ENCODE measurements at regions not wholly inside any gene's neighbourhood (a gene's known extent, or its start where the extent isn't known, plus 50 kb on each side); places are given as distances from the start of the nearest gene placed in this dataset.

DNA sequence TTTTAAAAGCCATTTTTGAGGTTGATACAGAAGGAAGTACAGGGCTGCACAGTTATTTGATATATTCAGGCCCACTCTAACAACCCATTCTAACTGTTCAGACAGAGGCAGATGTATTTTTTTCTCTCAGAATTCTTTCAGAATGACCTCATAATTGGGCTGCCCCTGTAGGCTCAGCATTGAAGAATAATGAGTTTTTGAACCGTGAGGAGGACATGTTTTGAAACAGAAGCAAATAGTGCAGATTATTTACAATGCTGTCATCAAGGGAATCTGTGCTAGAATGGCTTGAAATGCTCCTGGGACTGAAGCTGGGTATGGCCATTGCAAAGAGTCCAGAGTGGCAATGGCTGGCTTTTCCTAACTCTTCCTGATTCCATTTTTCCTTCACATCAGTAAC, 158.1 kb downstream of the SOX3 start:
- TF ChIP-seq, protein P1, sequence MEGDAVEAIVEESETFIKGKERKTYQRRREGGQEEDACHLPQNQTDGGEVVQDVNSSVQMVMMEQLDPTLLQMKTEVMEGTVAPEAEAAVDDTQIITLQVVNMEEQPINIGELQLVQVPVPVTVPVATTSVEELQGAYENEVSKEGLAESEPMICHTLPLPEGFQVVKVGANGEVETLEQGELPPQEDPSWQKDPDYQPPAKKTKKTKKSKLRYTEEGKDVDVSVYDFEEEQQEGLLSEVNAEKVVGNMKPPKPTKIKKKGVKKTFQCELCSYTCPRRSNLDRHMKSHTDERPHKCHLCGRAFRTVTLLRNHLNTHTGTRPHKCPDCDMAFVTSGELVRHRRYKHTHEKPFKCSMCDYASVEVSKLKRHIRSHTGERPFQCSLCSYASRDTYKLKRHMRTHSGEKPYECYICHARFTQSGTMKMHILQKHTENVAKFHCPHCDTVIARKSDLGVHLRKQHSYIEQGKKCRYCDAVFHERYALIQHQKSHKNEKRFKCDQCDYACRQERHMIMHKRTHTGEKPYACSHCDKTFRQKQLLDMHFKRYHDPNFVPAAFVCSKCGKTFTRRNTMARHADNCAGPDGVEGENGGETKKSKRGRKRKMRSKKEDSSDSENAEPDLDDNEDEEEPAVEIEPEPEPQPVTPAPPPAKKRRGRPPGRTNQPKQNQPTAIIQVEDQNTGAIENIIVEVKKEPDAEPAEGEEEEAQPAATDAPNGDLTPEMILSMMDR (IDR thresholded peaks at IDR 0.05), result no peak
- TF ChIP-seq POLR2AphosphoS5 (IDR thresholded peaks at IDR 0.05; ENCODE audit: low read depth, low read length), result no peak
- no peak for TF ChIP-seq SIN3A (IDR thresholded peaks at IDR 0.05; ENCODE audit: borderline replicate concordance, insufficient read depth, low read depth, low read length)
